Left ventricle myocardium inferior (tissue), 1 donor: ENCODE measurements at regions not wholly inside any gene's neighbourhood (a gene's known extent, or its start where the extent isn't known, plus 50 kb on each side); places are given as distances from the start of the nearest gene placed in this dataset.

ENCODE experiments used
- DNase-seq: peaks from one replicate; pipeline ENCODE4 v3.0.0-alpha.2; 2020
- H3K27ac ChIP-seq: fragments of 200-600 bp; replicated peaks from 2 replicates; pipeline ENCODE4 v1.8.0; 2021
- H3K27me3 ChIP-seq: fragments of 200-600 bp; 2 replicates; pipeline ENCODE4 v1.8.0; 2021; ENCODE audit warnings: low read depth
- H3K36me3 ChIP-seq: fragments of 200-600 bp; 2 replicates; pipeline ENCODE4 v1.8.0; 2021
- H3K4me1 ChIP-seq: fragments of 200-600 bp; 2 replicates; pipeline ENCODE4 v1.8.0; 2021
- H3K4me3 ChIP-seq: fragments of 200-600 bp; 2 replicates; pipeline ENCODE4 v1.8.0; 2021; ENCODE audit warnings: mild to moderate bottlenecking, moderate library complexity
- H3K9me3 ChIP-seq: fragments of 200-600 bp; replicated peaks from 2 replicates; pipeline ENCODE4 v1.8.0; 2021
- CTCF ChIP-seq: fragments of 200-600 bp; IDR thresholded peaks from 2 replicates; pipeline ENCODE4 v1.8.0; 2021; ENCODE audit warnings: antibody characterized with exemption, mild to moderate bottlenecking, borderline replicate concordance
- intact Hi-C: fragments of 100-400 bp; cut with micrococcal nuclease; formaldehyde crosslinking; loops from one replicate; pipeline ENCODE4 v1.11.0; 2022
- donor health status: DM: no; HTN: yes; CAD: no; lungs with severe emphysema.

- H3K27ac ChIP-seq: no peak overlapping the region
- no peaks in the 10 kb centered on the region for H3K36me3 ChIP-seq
- no peaks in the 10 kb centered on the region for H3K4me1 ChIP-seq
- peaks cover 79% of the 10 kb centered on the region for H3K27me3 ChIP-seq
- TF ChIP-seq CTCF: no peak
- H3K4me3 ChIP-seq: no peak overlapping the region
- intact Hi-C loops: no loop called here
- H3K9me3 ChIP-seq: no peaks in the 10 kb centered on the region
- no peak for DNase-seq
Measured at GRCh38 chr18:78721238-78721875, 258.3 kb upstream of the SALL3 start.

GRCh38 chr18:78721981-78722380 lies 257.6 kb upstream of the SALL3 start:
- Histone ChIP-seq H3K27me3 (peaks cover 82% of the 10 kb centered on the region), H3K4me1 (no peaks in the 10 kb centered on the region), H3K4me3 (no peak overlapping the region), H3K27ac (no peak overlapping the region), H3K36me3 (no peaks in the 10 kb centered on the region), H3K9me3 (no peaks in the 10 kb centered on the region)
- intact Hi-C loops: no loop called here
- DNase-seq: no peak
- no peak for TF ChIP-seq CTCF

- Histone ChIP-seq H3K36me3 (no peaks in the 10 kb centered on the region), H3K4me3 (no peak overlapping the region), H3K9me3 (no peaks in the 10 kb centered on the region), H3K27me3 (peaks cover 85% of the 10 kb centered on the region), H3K4me1 (no peaks in the 10 kb centered on the region), H3K27ac (no peak overlapping the region)
- intact Hi-C loops: no loop called here
- DNase-seq: no peak
- no peak for TF ChIP-seq CTCF
Measured at GRCh38 chr18:78722386-78722785, 257.2 kb upstream of the SALL3 start.

- Histone ChIP-seq H3K4me3 (no peak overlapping the region), H3K27ac (no peak overlapping the region), H3K9me3 (no peaks in the 10 kb centered on the region), H3K36me3 (no peaks in the 10 kb centered on the region), H3K27me3 (peaks cover 87% of the 10 kb centered on the region), H3K4me1 (no peaks in the 10 kb centered on the region)
- DNase-seq: no peak
- intact Hi-C loops: no loop called here
- no peak for TF ChIP-seq CTCF
Measured at GRCh38 chr18:78722929-78723710, 256.5 kb upstream of the SALL3 start.

- Histone ChIP-seq H3K27ac (no peak overlapping the region), H3K4me1 (no peaks in the 10 kb centered on the region), H3K36me3 (no peaks in the 10 kb centered on the region), H3K9me3 (no peaks in the 10 kb centered on the region), H3K4me3 (no peak overlapping the region), H3K27me3 (peaks cover 92% of the 10 kb centered on the region)
- no peak for DNase-seq
- intact Hi-C loops: no loop called here
- no peak for TF ChIP-seq CTCF
Measured at GRCh38 chr18:78724214-78724914, 255.3 kb upstream of the SALL3 start.
